MM.1S (cell line): ENCODE measurements at regions not wholly inside any gene's neighbourhood (a gene's known extent, or its start where the extent isn't known, plus 50 kb on each side); places are given as distances from the start of the nearest gene placed in this dataset.

Experiments
- EZH2 ChIP-seq: fragments of 300-600 bp; sonication (generic); optimal IDR thresholded peaks from 2 replicates; pipeline ENCODE3; 2017; ENCODE audit warnings: low read depth, mild to moderate bottlenecking, antibody characterized with exemption, low read length, mixed read lengths
- TF ChIP-seq, protein P1 (sequence below): fragments of 300-600 bp; sonication (generic); IDR thresholded peaks from 2 replicates; pipeline ENCODE4 v1.5.1; 2016; ENCODE audit warnings: antibody characterized with exemption, low read length, mixed read lengths

DNA sequence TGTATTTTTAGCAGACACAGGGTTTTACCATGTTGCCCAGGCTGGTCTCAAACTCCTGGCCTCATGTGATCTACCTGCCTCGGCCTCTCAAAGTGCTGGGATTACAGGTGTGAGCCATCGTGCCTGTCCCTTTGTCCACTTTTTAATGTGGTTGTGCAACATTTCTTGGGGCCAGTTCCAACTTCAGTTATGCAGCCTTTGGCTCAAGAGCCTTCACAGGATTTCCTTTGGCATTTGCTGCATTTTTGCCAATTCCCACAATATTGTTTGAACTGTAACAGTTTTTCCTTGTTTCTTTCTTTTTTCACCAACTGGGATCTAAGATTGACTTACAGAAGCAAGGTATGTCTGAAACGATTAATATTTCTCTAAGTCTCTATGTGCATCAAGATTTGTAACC, 63.6 kb downstream of the EDN1 start:
- TF ChIP-seq, protein P1, sequence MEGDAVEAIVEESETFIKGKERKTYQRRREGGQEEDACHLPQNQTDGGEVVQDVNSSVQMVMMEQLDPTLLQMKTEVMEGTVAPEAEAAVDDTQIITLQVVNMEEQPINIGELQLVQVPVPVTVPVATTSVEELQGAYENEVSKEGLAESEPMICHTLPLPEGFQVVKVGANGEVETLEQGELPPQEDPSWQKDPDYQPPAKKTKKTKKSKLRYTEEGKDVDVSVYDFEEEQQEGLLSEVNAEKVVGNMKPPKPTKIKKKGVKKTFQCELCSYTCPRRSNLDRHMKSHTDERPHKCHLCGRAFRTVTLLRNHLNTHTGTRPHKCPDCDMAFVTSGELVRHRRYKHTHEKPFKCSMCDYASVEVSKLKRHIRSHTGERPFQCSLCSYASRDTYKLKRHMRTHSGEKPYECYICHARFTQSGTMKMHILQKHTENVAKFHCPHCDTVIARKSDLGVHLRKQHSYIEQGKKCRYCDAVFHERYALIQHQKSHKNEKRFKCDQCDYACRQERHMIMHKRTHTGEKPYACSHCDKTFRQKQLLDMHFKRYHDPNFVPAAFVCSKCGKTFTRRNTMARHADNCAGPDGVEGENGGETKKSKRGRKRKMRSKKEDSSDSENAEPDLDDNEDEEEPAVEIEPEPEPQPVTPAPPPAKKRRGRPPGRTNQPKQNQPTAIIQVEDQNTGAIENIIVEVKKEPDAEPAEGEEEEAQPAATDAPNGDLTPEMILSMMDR = no peak
- no peak for TF ChIP-seq EZH2
